Trophoblast cell (in vitro differentiated cells and primary cell): ENCODE measurements at regions not wholly inside any gene's neighbourhood (a gene's known extent, or its start where the extent isn't known, plus 50 kb on each side); places are given as distances from the start of the nearest gene placed in this dataset.

Experiments
- DNase-seq, 2 donors: peaks; one replicate each; pipeline ENCODE4 v3.0.0-alpha.2; 2016
- H2AFZ ChIP-seq: 2 replicates; pipeline ENCODE4 v1.6.1; 2013; ENCODE audit warnings: low read length, moderate library complexity, mild to moderate bottlenecking; ENCODE audit not compliant: insufficient read depth, poor library complexity
- H2AK5ac ChIP-seq: 2 replicates; pipeline ENCODE4 v1.6.1; 2013; ENCODE audit warnings: mild to moderate bottlenecking, low read length
- H2BK120ac ChIP-seq: 2 replicates; pipeline ENCODE4 v1.6.1; 2013; ENCODE audit warnings: low read length, mild to moderate bottlenecking, moderate library complexity; ENCODE audit not compliant: insufficient read depth, poor library complexity
- H2BK12ac ChIP-seq: 2 replicates; pipeline ENCODE4 v1.6.1; 2013; ENCODE audit warnings: mild to moderate bottlenecking, low read length, moderate library complexity
- H2BK5ac ChIP-seq: 2 replicates; pipeline ENCODE4 v1.6.1; 2013; ENCODE audit warnings: low read length, low read depth, moderate library complexity, mild to moderate bottlenecking; ENCODE audit not compliant: poor library complexity
- H3K14ac ChIP-seq: 2 replicates; pipeline ENCODE4 v1.6.1; 2013; ENCODE audit warnings: mild to moderate bottlenecking, low read length
- H3K18ac ChIP-seq: 2 replicates; pipeline ENCODE4 v1.6.1; 2013; ENCODE audit warnings: mild to moderate bottlenecking, low read length
- H3K23ac ChIP-seq: 2 replicates; pipeline ENCODE4 v1.6.1; 2013; ENCODE audit warnings: low read length
- H3K27ac ChIP-seq: 2 replicates; pipeline ENCODE4 v1.5.1; 2013; ENCODE audit warnings: low read depth, mild to moderate bottlenecking, inconsistent platforms, low read length, moderate library complexity
- H3K27me3 ChIP-seq: 2 replicates; pipeline ENCODE4 v1.6.1; 2013; ENCODE audit warnings: inconsistent platforms, mild to moderate bottlenecking, low read length, moderate library complexity; ENCODE audit not compliant: insufficient read depth
- H3K36me3 ChIP-seq, 2 experiments: 1 replicate in 1 of 2; 2 replicates in 1 of 2; pipeline ENCODE4 v1.6.1; 2013; ENCODE audit warnings: low read length in 2 of 2, mild to moderate bottlenecking in 2 of 2, moderate library complexity in 1 of 2; ENCODE audit not compliant: insufficient read depth in 2 of 2, control insufficient read depth in 1 of 2
- H3K4ac ChIP-seq: 2 replicates; pipeline ENCODE4 v1.6.1; 2013; ENCODE audit warnings: low read depth, mild to moderate bottlenecking, low read length, moderate library complexity
- H3K4me1 ChIP-seq, 2 experiments: 1 replicate in 1 of 2; 2 replicates in 1 of 2; pipeline ENCODE4 v1.6.1; 2013; ENCODE audit warnings: low read length in 2 of 2, mild to moderate bottlenecking in 2 of 2, moderate library complexity in 1 of 2; ENCODE audit not compliant: insufficient read depth in 2 of 2, control insufficient read depth in 1 of 2
- H3K4me2 ChIP-seq: 2 replicates; pipeline ENCODE4 v1.6.1; 2013; ENCODE audit warnings: inconsistent platforms, mild to moderate bottlenecking, low read length, moderate library complexity
- H3K4me3 ChIP-seq: 2 replicates; pipeline ENCODE4 v1.5.1; 2013; ENCODE audit warnings: mild to moderate bottlenecking, low read depth, low read length, inconsistent platforms
- H3K79me1 ChIP-seq: one replicate; pipeline ENCODE4 v1.6.1; 2013; ENCODE audit warnings: low read length
- H3K79me2 ChIP-seq: 2 replicates; pipeline ENCODE4 v1.6.1; 2013; ENCODE audit warnings: low read length, mild to moderate bottlenecking; ENCODE audit not compliant: control insufficient read depth, insufficient read depth, poor library complexity
- H3K9ac ChIP-seq: 2 replicates; pipeline ENCODE4 v1.6.1; 2013; ENCODE audit warnings: mild to moderate bottlenecking, low read length
- H3K9me3 ChIP-seq: 2 replicates; pipeline ENCODE4 v1.6.1; 2013; ENCODE audit warnings: low read depth, mild to moderate bottlenecking, control low read depth, inconsistent platforms, low read length; ENCODE audit not compliant: insufficient read depth
- H4K12ac ChIP-seq: 2 replicates; pipeline ENCODE4 v1.6.1; 2013; ENCODE audit warnings: low read depth, mild to moderate bottlenecking, low read length, moderate library complexity
- H4K8ac ChIP-seq: 2 replicates; pipeline ENCODE4 v1.6.1; 2013; ENCODE audit warnings: low read depth, mild to moderate bottlenecking, low read length, moderate library complexity
- H4K91ac ChIP-seq: one replicate; pipeline ENCODE4 v1.6.1; 2013; ENCODE audit warnings: low read depth, mild to moderate bottlenecking, low read length, moderate library complexity
- WGBS: extraction: QIAGEN DNeasy Blood & Tissue Kit; methylation state at CpG from one replicate; pipeline ENCODE4 v1.1.7; 2013; ENCODE audit warnings: missing lambda C conversion rate; ENCODE audit not compliant: insufficient read length, insufficient coverage; ENCODE audit errors: extremely low coverage; 5-methylcytosine and 5-hydroxymethylcytosine counted together

DNA sequence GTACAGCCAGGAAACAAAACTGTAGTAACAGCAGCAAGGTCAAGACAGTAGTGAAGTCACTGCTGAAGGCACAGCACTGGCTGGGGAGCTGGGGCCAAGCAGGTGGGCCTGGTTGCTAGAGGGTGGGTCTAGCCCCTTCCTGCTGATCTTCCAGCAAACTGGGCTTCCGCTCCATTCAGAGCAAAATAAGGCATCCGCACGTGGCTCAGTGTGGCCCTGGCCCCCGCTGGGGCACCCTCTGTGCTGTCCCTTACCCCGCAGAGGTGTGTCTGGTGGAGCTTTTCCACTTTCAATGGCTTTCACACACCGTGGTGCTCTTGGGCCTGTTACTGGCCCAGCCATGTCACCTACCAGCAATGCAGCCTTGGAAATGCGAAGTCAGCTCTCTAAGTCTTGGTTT is 162.4 kb upstream of the B3GAT1 start:
- H3K4ac ChIP-seq = no peak overlapping the region
- H3K18ac ChIP-seq = no peak overlapping the region
- WGBS = no CpG with 5 or more reads among the region's 7 CpGs
- no peak overlapping the region for H2BK12ac ChIP-seq
- H3K79me1 ChIP-seq = no peaks in the 10 kb centered on the region
- H3K14ac ChIP-seq = no peak overlapping the region
- H3K4me3 ChIP-seq = no peak overlapping the region
- H3K9me3 ChIP-seq = peaks cover 2% of the 10 kb centered on the region
- no peak overlapping the region for H4K91ac ChIP-seq
- H3K27ac ChIP-seq = no peak overlapping the region
- no peak for DNase-seq
- H2AFZ ChIP-seq = no peak overlapping the region
- H3K79me2 ChIP-seq = no peaks in the 10 kb centered on the region
- H3K4me1 ChIP-seq = no peaks in the 10 kb centered on the region
- H3K27me3 ChIP-seq = no peaks in the 10 kb centered on the region
- H3K9ac ChIP-seq = no peak overlapping the region
- H2AK5ac ChIP-seq = no peak overlapping the region
- no peak overlapping the region for H3K4me2 ChIP-seq
- no peak overlapping the region for H4K8ac ChIP-seq
- no peaks in the 10 kb centered on the region for H3K36me3 ChIP-seq
- H3K23ac ChIP-seq = no peak overlapping the region
- H2BK5ac ChIP-seq = no peak overlapping the region
- no peak overlapping the region for H2BK120ac ChIP-seq
- H4K12ac ChIP-seq = no peak overlapping the region

DNA sequence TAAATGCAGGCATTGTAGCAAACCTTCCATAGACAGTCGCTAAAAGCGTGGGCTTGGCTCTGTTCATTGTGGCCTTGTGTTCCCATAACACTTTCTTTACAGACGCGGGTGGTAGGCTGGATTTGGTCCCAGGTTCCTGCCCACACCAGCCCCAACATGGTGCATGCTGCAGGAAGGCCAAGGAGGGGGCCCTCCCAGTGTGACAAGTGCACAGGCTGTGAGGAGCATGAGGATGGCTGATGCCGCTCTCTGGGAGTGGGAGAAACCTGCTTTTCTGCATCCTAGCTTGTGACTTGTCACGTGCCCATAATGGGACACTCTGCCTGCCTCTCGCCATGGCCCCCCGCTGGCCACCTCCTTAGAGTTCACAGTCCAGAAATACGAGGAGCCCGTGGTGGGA is 161.8 kb upstream of the B3GAT1 start:
- no CpG with 5 or more reads among the region's 10 CpGs for WGBS
- DNase-seq = no peak
- Histone ChIP-seq H2BK120ac (no peak overlapping the region), H2AFZ (no peak overlapping the region), H3K4ac (no peak overlapping the region), H4K8ac (no peak overlapping the region), H2BK12ac (no peak overlapping the region), H3K4me3 (no peak overlapping the region), H3K4me1 (no peaks in the 10 kb centered on the region), H3K18ac (no peak overlapping the region), H3K4me2 (no peak overlapping the region), H3K9ac (no peak overlapping the region), H3K9me3 (peaks cover 1% of the 10 kb centered on the region), H2BK5ac (no peak overlapping the region), H3K79me2 (no peaks in the 10 kb centered on the region), H2AK5ac (no peak overlapping the region), H3K14ac (no peak overlapping the region), H3K79me1 (no peaks in the 10 kb centered on the region), H4K12ac (no peak overlapping the region), H3K27me3 (no peaks in the 10 kb centered on the region), H4K91ac (no peak overlapping the region), H3K36me3 (no peaks in the 10 kb centered on the region), H3K23ac (no peak overlapping the region), H3K27ac (no peak overlapping the region)

DNA sequence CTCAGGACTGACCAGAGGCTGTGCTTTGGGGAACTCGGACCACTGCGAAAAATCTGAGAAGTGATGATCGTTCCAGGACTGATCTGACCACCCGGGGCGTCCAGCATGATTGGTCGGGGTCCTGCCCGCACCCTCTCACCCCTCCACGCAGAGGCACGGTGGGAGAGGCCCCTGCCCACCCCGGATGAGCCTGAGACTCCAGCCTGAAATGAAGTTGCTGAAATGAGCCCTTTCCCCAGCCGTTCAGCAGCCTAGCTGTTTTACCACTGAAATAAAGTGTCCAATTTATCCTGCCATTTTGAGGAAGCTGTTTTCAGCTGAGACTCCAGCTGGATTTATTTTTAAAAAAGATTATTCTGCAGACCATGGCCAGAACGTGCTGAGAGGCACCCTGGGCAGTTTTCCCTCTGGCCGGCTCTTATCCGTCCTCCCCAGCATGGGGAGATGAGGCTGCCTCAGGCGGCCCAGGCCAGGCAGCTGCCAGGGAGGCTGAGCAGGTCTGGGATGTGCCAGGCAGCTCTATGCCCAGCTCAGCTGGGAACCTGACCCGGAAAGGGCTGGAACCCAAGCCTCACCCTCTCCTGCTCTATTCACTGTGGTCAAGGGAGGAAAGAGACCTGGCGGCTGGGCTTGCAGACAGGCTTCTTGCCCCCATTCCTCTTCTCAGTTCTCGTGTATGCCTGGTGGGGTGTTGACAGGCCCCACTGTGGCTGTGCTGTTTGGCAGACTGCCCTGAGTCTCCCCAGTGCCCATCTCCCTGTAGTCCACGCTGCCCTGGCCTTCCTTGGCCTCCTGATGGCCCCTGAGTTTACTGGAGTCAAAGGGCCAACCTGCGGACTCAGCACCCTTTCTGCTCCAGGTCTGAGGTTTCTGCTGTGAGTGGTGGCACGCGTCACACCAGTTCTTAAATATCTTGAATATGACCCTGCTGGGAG is 161.0 kb upstream of the B3GAT1 start:
- H2BK120ac ChIP-seq = no peak overlapping the region
- no peak overlapping the region for H2BK12ac ChIP-seq
- H3K23ac ChIP-seq = no peak overlapping the region
- no peak overlapping the region for H2AK5ac ChIP-seq
- H3K9me3 ChIP-seq = no peaks in the 10 kb centered on the region
- no peak overlapping the region for H3K4me3 ChIP-seq
- no peaks in the 10 kb centered on the region for H3K79me2 ChIP-seq
- H3K4me1 ChIP-seq = no peaks in the 10 kb centered on the region
- no peak overlapping the region for H3K4ac ChIP-seq
- H3K14ac ChIP-seq = no peak overlapping the region
- WGBS = no CpG with 5 or more reads among the region's 22 CpGs
- no peak overlapping the region for H2BK5ac ChIP-seq
- no peak overlapping the region for H3K4me2 ChIP-seq
- no peak overlapping the region for H4K91ac ChIP-seq
- H4K12ac ChIP-seq = no peak overlapping the region
- H3K36me3 ChIP-seq = no peaks in the 10 kb centered on the region
- no peaks in the 10 kb centered on the region for H3K27me3 ChIP-seq
- H3K9ac ChIP-seq = no peak overlapping the region
- H3K27ac ChIP-seq = no peak overlapping the region
- DNase-seq = no peak
- no peaks in the 10 kb centered on the region for H3K79me1 ChIP-seq
- no peak overlapping the region for H2AFZ ChIP-seq
- H4K8ac ChIP-seq = no peak overlapping the region
- H3K18ac ChIP-seq = no peak overlapping the region

DNA sequence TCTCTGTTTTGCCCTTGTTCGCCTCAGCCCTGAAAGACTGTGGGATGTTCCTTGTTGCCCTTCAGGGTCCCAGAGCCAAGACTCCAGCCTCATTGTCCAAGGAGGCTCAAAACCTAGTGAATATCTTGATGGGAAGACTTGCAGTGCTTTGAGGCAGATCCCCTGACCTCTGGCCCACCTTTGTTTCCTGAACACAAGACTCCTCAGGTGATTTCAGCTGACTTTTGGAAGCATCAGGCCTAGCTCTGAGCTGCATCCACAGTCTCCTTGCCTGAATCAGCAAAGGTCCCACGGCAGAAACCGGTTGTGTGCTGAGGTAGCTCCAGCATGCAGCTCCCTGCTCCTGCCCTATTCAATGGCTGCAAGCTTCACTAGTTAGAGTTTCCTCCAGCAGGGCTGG is 159.3 kb upstream of the B3GAT1 start:
- Histone ChIP-seq H3K4ac (no peak overlapping the region), H2BK120ac (no peak overlapping the region)

More for the DNA sequence above, 159.3 kb upstream of the B3GAT1 start:
- H3K9ac ChIP-seq = no peak overlapping the region
- H3K23ac ChIP-seq = no peak overlapping the region
- H3K4me1 ChIP-seq = no peaks in the 10 kb centered on the region
- no peak overlapping the region for H3K4me3 ChIP-seq
- H3K79me1 ChIP-seq = no peaks in the 10 kb centered on the region
- WGBS = no CpG with 5 or more reads among the region's 3 CpGs
- H3K18ac ChIP-seq = no peak overlapping the region
- no peak overlapping the region for H2BK12ac ChIP-seq
- H2AFZ ChIP-seq = no peak overlapping the region
- H3K27ac ChIP-seq = no peak overlapping the region
- no peaks in the 10 kb centered on the region for H3K27me3 ChIP-seq
- H3K36me3 ChIP-seq = no peaks in the 10 kb centered on the region
- H4K12ac ChIP-seq = no peak overlapping the region
- H3K79me2 ChIP-seq = no peaks in the 10 kb centered on the region
- DNase-seq = no peak
- no peak overlapping the region for H4K8ac ChIP-seq
- H2BK5ac ChIP-seq = no peak overlapping the region
- H3K4me2 ChIP-seq = no peak overlapping the region
- no peaks in the 10 kb centered on the region for H3K9me3 ChIP-seq
- H4K91ac ChIP-seq = no peak overlapping the region
- no peak overlapping the region for H2AK5ac ChIP-seq
- H3K14ac ChIP-seq = no peak overlapping the region
